Stimulated activated CD8-positive, alpha-beta memory T cell treated with anti-CD3 and anti-CD28 coated beads, Interleukin-4, amount 100 ng/mL, for 1 hour (primary cell): ENCODE measurements at regions not wholly inside any gene's neighbourhood (a gene's known extent, or its start where the extent isn't known, plus 50 kb on each side); places are given as distances from the start of the nearest gene placed in this dataset.

Experiments
- DNase-seq, 2 donors: peaks; one replicate each; pipeline ENCODE4 v3.0.0-alpha.2; 2020; ENCODE audit warnings: low read depth in 2 of 2, low spot score in 1 of 2

DNA sequence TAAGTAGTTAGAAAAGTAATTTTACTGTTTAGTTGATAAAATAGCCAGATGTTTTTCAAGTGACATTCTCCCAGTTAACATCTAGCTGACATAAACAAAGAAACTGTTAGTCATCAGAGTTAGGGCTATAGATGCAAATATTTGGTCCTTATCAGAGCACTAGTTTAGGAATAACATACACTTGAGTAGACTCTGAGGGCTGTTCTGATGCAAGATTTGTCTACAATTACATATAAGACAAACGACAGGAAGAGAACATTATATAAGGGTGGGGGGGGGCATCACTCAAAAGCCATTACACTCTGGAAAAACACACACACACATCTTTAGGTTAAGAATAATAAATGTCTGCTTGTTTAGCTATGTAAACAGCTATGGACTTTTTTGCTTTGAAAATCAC lies 554.4 kb upstream of the LRRTM1 start:
- no peak for DNase-seq

DNA sequence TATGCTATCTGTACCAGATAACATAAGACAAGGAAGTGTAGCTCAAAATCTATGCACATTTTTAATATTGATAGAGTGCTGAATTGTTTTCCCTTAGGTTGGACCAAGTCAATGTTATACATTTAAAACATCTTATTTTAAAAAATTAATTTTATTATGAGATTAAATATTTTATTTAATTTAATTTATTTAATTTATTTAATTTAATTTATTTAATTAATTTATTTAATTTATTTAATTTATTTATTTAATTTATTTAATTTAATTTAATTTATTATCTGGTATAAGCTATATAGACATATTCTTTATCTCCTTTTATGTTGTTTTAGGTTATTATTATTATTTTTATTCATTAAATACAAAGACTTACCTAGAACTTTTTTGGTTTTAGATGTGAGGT lies 551.7 kb upstream of the LRRTM1 start:
- DNase-seq: no peak

DNA sequence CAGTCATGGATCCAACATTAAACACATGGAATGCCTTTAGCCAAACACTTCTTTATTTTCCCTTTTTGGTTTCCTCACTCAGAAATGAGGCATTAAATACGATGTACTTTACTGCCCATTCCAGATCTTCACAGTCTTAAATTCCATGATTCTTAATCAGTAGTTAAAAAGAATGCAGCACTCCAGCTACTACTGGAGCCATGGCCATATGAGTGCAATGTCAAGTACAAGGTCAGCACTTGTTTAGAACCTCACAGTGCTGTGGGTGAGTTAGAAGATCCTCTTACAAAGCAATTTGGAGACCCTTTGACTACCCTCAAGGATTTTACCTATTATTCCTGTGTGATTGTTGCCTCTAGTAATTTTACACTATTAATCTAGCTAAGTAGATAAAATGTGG lies 550.3 kb upstream of the LRRTM1 start:
- DNase-seq: no peak

DNA sequence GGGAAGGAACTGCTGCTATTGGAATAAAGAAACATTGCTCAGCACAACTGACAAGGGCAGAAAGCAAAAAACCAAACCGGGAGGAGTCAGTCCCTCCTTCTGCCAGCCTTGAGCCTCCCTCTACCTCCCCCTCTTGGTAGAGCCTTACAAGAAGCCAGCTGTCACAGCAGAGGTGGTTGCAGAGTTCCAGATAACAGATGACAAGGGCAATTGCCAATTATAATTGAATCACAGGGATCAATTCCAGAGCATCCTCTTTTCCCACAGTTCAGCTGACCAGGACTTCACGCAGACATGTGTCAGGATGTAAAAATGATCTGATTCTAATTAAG lies 548.2 kb upstream of the LRRTM1 start:
- no peak for DNase-seq

DNA sequence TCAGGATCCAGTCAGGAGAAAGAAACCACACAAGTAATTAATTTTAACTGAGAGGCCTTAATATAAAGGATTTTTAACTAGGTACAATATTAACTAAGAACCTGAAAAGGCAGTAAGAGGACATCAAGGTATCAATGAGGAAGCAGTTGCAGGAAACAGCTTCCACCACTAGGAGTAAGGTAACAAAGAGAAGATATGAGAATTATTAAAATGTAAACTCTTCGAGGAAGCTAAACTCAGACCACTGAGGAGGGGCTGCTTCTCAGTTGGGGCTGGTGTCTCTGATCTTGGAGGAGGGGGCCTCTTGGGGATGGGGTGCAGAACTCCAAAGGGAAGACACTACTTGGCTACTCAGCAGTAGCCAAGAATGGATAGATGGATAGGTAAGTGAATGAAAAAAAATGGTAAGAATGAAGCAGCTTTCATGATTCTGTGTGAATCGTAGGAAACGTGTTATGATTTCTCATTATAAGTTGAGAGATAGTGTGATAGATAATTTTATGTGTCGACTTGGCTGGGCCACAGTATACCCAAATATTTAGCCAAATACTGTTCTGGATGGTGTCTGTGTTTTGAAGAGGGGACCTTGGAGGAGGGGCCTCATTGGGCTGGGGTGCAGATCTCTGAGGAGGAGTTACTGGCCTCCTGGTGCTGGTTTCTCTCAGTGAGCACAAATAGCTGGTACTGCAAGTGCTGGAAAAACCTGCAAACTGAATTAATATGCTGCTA lies 547.7 kb upstream of the LRRTM1 start:
- DNase-seq: no peak

DNA sequence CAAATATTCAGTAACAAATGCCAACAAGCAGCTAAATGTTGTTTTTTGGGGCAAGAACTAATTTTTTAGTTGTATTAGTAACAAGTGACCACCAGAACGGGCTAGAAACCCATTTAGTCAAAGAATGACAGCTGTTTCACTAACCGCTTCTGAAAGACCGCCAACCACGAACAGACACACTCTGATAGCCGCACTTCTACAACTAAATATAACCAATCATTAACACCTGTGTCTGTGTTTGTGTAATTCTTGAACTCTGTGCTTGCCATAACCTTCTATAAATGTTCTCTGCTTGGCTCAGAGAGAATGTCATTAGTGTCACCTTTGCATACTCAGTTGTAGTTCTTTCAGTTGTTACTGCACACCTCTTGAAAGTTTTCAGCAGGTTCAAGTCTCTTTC lies 526.3 kb upstream of the LRRTM1 start:
- no peak for DNase-seq

DNA sequence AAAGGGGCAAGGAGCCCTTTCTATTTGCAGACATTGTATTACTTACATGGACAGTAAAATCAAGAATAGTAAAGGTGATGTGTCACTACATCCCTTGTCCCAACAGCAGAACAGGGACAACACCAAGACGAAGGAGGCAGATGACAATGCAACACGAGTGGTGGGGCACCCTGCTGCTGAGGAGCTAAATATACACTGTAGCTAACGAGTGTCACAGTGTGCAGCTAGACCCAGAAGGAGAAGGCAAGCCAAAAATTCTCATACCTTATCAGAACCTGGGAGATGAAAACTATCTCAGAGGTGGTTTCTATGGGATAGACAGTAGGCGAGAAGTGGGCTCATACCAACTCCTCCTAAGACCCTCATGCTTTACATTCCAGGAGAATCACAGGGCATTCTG lies 518.4 kb upstream of the LRRTM1 start:
- no peak for DNase-seq

DNA sequence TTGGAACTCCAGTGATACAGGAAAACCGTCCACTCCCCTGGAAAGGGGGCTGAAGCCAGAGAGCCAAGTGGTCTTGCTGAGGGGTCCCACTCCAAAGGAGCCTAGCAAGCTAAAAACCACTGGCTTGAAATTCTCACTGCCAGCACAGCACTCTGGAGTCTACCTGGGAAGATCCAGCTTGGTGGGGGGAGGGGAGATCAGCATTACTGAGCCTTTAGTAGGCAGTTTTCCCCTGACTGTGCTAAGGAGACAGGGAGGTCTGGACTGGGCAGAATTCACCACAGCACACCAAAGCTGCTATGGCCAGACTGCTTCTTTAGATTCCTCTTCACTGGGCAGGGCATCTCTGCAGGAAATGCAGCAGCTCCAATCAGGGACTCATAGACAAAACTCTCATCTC lies 510.7 kb upstream of the LRRTM1 start:
- DNase-seq: no peak

DNA sequence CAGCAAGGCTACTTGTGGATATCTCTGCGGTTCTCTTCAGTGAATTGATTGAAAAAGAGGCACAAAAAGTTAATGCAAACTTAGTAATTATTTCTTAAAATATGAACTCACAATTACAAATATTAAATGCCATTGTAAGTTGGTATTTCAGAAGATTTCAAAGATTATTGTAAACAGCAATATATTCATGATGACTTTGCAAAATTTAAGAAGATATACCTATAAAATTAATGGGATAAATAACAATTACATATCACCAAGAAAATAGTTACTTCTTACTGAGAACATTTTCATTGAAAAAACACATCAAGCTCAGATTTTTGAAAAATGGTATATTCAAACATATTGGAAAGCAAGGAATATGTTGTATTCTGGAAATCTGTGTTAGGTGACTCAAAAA lies 482.0 kb upstream of the LRRTM1 start:
- no peak for DNase-seq

DNA sequence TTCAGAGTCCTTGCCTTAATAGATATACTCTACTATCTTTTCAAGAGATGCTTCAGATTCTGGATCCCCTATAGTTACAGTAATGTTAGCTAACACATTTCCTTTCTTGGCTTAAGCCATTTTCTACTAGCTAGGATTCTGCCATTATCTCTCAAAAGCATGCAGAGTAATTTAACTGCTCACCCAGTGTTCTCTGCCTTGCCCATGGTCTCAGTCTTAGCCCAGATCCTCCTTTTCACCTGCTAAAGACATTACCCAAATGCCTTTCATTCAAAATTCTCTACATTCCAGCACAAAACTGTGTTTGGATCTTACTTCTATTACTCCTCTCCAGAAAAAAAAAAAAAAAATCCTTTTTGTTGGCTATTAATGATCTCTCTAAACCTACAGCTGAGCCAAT lies 474.2 kb upstream of the LRRTM1 start:
- no peak for DNase-seq

DNA sequence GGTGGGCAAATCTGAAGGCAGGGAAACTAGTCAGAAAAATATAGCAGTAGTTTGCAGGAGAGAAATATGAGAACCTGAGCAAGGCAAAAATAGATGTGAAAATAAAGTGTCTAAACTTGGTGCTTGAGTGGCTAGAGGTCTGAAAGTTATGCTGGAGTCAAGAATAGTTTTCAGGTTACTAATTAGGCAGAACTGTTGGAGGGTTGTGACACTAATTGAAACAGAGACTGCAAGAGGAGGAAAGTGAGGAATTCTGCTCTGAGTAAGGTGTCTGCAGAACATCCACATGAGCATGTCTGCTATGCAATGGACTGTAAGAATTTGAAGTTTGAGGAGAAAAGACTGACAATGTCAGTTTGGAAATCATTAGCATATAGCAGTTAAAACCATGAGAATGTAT lies 444.0 kb upstream of the LRRTM1 start:
- no peak for DNase-seq

DNA sequence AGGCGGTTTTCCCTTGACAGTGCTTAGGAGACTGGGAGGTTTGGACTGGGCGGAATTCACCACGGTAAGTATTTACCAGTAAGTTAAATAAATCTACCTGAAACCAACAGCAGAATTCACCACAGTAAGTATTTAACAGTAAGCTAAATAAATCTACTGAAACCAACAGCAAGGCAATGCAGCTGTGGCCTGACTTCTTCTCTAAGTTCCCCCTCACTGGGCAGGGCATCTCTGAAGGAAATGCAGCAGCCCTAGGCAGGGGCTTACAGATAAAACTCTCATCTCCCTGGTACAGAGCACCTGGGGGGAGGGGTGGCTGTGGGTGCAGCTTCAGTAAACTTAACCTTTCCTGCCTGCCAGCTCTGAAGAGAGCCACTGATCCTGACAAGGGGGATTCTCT lies 432.5 kb upstream of the LRRTM1 start:
- no peak for DNase-seq

DNA sequence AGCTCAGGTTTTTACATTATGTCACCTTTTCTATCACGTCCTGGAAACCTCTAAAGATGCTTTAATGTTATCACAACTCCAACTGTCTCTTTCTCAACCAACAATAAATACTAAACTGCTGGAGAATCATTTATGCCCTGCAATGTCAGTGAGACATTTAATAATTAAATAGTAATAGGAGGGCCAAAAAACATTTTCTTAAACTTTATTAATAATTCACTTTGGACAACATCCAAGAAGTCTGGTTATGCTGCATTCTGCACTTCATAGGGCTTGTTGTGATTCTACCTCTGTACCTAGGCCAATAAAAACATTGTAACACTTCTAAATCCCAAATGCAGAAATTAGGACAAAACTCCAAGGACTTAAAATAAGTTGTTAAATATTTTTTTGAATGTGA lies 420.4 kb upstream of the LRRTM1 start:
- no peak for DNase-seq

DNA sequence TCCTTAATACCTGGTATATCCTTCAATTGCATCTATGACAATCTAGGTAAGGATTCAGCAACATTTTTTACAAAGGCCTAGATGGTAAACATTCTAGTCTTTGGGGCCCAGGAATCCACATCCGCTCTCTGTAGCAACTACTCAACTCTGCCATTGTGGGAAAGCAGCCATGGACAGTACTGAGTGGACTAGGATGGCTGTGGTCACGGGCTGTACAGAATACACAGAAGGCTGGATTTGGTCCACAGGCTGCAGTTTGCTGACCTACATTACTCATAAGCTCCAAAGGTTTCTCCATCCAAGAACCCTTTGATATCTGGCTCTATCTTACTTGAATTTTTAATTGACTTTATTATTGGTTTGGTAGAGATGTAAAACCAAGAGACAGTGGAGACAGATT lies 418.3 kb upstream of the LRRTM1 start:
- DNase-seq: no peak

DNA sequence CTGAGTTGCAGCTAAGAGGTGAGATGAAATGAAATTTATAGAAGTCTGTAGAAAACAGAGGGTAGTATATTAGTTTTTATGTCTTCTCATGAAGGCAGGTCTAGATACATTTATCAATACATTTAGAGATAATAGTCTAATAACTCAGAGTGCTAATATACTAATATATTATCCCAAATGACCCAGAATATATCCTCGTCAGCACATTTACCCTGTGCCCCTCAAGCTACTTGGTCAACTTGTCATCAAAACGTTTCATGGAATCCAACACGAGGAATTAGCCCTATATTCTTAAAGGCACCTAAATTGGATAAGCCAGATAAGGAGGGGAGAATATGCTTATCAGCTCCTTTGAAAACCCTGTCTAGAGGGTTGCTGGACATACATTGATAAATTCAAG lies 415.1 kb upstream of the LRRTM1 start:
- DNase-seq: no peak

DNA sequence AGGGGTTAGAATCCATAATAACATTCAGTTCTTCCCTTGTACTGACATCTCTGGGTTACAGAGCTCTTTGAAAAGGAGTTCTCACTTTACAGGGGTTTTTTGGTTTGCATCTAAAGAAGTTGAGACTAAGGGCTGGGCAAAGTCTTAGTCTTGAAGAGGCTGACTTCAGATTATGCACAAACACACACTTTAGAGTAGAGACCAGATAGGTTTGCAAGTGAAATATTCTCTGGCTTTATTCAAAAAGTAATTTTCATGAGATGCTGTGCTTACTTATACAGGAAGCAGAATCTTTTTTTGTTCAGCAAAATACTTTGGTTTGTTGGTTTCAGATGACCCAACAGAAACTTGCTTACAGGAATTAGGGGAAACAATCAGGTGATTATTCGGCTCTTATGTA lies 410.9 kb upstream of the LRRTM1 start:
- DNase-seq: no peak

DNA sequence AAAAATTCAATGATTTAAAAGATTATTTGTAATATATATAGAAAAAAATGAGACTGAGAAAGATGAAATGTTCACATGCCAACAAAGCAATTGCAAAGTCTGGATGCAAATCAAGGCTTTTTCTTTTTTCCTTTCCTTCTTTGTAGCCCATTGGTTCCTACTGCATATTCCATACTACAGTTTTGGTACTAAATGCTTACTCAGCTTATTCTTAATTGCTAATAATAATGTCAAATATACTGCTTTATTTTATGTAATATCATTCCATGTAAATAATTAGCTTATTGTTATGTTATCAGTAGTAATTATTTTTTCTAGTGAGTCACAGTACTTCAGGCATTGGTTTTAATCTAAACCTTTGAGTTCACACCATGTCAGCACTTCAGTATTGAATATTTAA lies 407.4 kb upstream of the LRRTM1 start:
- DNase-seq: no peak

DNA sequence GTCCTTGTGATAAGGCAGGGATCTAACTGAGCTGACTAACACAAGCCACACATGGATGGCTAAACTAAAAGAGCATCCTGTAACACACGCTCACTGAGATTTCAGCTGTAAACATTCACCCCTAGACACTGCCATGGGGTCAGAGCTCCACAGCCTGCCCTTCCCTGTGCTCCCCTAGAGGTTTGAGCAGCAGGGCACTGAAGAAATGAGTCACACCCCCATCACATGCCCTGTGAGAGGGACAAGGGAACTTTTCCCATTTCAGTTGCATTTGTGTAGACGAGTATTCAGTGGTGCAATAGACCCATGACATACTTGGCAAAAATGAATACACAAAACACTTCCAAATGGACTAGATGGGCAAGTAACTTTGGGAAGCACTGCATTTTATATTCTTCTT lies 402.4 kb upstream of the LRRTM1 start:
- DNase-seq: no peak

DNA sequence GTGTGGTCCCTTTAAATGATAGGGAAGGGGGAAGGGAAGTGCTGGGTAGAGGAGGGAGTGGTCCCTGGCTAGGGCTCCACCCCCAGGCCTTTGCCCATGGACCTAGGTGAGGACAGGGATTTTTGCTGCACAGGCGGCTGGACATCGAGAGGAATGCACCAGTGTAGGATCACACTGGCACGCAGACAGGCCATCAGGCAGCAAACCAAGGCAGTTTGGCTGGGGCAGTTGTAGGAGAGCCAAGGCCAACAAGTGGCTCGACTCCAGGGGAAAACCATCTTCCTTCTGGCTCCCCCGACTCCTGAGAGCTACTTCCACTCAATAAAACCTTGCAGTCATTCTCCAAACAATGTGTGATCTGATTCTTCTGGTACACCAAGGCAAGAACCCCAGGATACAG lies 402.0 kb upstream of the LRRTM1 start:
- no peak for DNase-seq

DNA sequence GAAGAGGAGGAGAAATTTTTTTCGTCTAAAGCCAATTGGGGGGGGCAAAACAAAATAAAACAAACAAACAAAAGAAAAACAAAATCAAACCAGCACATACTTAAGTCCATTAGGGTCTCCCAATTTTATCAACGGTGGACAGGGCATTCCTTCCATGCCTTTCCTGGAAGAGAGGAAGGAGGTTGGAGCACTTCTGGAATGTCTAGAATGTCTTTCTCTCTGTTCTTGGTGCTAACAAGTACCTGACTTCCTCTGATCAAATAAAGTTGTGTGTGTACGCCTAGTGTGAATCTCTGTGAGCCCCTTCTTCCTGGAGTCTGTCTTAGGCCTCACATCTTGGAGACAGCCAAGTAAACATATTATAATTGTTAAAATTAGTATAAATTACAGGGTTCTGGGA lies 399.0 kb upstream of the LRRTM1 start:
- DNase-seq: no peak

DNA sequence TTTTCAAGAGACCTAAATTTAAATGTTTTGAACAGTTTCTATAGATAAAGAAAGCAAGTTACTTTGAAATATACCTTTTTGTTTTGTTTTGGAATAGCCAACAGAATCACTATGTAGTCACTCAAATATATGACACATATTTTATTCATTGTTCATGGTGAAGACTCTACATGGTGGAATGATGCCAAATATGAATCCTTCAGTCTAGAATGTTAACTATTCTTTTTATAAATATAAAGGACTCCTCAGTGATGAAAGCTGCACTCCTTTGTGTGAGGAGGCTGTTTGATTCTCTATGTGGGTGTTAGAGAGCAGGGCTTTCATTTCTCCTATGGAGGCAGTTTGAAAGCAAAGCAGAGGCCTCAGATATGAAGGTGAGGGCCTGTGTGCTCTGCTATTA lies 396.4 kb upstream of the LRRTM1 start:
- DNase-seq: no peak
